HG03354 (cell line): ENCODE measurements at regions not wholly inside any gene's neighbourhood (a gene's known extent, or its start where the extent isn't known, plus 50 kb on each side); places are given as distances from the start of the nearest gene placed in this dataset.
"Not testable (repeated sequence)": the region's sequence is repeated elsewhere in the genome, so short reads cannot be mapped to it uniquely, and the experiment has no call there.

Experiments
- ATAC-seq: cut with Tn5 transposase; IDR thresholded peaks from one replicate; pipeline ENCODE4 v1.9.1; 2021; ENCODE audit warnings: mild to moderate bottlenecking; ENCODE audit not compliant: unreplicated experiment, poor library complexity, severe bottlenecking

DNA sequence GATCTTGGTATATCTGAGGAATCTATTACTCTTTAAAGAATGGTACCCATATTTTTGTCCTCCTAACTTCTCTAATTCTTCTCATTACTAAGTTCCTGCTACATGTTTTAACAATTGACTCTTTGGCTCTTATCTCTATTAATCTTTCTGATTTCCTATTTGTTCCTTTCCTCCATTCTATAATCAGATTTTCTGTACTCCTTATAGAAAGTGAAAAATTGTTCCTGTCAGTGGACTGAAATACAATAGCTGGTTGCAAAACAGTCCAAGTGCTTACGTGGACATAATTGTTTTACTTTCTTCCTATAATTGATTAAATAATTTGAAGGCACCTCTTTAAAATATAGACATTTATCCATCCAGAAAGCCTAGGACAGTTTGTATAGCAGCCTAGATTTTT lies 86.7 kb upstream of the PTHLH start:
- ATAC-seq = no peak

GRCh38 chr12:28059668-28060067 lies 87.1 kb upstream of the PTHLH start:
- no peak for ATAC-seq

DNA sequence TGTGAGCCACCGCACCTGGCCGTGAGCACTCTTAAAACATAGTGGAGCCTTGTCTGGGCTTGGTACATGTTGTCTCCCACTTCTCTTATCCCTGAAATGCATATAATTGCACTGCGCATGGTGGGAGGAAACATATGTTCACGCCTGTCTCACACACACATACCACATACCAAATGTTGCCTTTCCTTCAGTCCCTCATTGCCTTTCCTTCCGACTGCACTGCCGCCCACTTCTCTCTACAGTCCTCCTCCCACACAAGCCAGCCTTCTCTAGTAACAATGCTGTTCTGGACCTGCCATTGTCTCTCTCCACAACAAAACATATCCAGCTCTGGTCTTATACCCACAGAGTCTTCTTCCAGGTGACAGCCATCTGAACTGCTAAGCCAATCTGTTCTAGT lies 88.3 kb upstream of the PTHLH start:
- ATAC-seq = no peak

DNA sequence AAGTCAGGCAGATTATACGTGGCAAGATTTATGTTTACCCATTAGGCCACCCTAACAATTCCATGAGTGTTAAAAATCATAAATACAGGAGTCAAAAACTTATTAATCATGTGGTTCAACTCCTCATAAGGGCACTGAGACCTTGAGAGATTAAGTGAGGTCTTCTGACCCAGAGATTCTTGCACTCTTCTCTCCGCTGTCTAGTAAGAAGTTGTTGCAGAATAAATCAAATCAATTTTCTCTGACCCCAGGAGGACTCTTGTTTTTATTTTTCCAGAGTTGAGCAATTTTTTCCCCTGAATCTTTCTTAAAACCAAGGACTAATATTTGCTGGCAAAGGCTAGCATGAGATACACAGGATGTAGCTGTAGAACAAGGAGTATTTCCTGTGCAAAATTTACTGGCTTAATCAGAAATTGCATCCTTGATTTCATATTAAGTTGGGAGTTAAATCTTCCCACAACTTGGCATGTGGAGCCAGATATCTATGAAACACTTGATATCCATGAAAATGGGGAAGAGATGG lies 90.9 kb upstream of the PTHLH start:
- no peak for ATAC-seq

GRCh38 chr12:28065374-28065773 lies 92.8 kb upstream of the PTHLH start:
- no peak for ATAC-seq

- ATAC-seq = no peak
These were observed 93.5 kb upstream of the PTHLH start for GRCh38 chr12:28065889-28066630.

GRCh38 chr12:28066879-28067278 lies 94.3 kb upstream of the PTHLH start:
- ATAC-seq = no peak

DNA sequence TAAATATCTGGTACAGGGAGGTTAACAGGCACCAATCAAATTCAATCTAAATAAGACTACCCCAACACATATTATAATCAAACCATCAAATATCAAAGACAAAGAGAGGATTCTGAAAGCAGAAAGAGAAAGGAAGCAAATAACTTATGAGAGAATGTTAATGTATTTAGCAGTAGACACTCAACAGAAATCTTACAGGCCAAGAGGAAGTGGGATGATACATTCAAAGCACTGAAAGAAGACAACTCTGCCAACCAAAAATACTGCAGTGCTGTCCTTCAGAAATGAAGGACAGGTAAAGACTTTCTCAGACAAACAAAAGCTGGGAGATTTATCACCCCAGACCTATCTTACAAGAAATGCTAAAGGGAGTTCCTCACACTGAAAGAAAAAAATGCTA lies 95.9 kb upstream of the PTHLH start:
- no peak for ATAC-seq

GRCh38 chr12:28079539-28079938 lies 107.0 kb upstream of the PTHLH start:
- no peak for ATAC-seq

- no peak for ATAC-seq
These were observed 108.2 kb upstream of the CCDC91 start for GRCh38 chr12:28082096-28082495.

DNA sequence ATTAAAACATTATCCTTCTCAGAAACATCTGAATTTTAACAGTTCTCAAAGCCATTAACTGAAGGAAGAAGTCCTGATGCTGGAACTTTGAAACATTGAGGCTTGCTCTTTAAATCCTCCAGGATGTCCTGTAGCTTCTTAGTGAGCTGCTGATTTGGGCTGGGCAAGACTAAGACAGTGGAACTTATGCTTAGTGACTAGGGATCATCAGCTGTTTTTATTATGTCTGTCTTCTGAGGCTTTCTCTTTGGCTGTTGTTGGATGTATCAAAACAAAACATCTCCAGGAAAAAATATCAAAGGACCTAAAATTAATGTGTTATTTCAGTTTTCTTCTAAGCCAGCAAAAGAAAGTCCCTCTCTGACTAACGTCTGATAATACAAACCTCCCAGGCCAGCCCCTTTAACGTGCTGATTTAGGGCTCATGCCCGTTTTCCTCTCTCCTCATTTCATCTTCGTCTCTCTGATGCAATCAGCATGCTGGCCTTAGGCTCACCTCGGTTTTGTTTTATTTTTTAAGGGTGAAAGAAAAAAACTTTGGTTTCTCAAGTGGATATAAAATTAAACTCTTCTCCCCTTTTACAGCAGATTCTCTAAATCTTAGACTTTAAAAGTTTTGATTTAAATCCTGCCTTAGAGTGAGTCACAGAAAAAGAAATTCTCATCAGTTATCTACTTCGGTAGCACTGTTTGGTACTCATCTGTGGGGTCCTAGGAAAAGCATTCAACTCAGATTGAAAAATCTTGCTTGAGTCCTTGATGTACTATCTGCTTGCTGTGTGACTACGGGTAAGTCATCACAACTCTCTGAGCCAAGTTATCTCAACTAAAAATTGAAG lies 106.2 kb upstream of the CCDC91 start:
- no peak for ATAC-seq

DNA sequence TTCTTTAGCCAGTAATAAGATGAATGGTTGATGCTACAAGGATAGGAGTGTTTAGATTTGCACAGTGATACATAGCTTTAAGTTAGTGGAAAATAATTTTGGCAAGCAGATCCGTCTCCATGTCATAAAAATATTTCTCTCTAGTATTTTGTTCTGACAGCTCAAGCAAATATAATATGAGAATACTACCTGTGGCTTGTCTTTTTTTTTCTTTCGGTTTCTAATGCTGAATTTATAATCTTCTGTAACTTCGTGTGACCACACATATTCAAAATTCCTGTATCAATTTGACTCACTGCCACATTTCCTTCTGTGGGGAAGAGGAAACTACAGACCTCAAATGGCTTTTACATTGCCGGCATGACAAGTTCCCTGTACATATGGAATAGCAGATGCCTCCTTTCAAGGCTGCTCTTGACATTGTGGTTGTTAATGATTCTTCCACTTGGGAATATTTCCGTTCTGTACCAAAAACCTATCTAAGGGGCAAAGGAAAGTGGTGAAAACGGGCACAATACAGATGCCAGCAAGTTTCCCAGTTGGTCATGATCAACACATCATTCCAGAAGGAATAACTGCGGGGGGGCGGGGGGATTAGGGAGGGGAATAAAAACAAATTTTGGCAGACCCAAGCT lies 103.6 kb upstream of the CCDC91 start:
- peak; percentile 61 for ATAC-seq

GRCh38 chr12:28088566-28089272 lies 101.5 kb upstream of the CCDC91 start:
- ATAC-seq = no peak

GRCh38 chr12:28089338-28089737 lies 100.9 kb upstream of the CCDC91 start:
- ATAC-seq = no peak

- ATAC-seq = no peak
These were observed 99.4 kb upstream of the CCDC91 start for GRCh38 chr12:28090835-28091234.

GRCh38 chr12:28092396-28092795 lies 97.9 kb upstream of the CCDC91 start:
- no peak for ATAC-seq

- no peak for ATAC-seq
These were observed 93.6 kb upstream of the CCDC91 start for GRCh38 chr12:28096649-28097048.

GRCh38 chr12:28097221-28097620 lies 93.0 kb upstream of the CCDC91 start:
- no peak for ATAC-seq

- ATAC-seq = not testable (repeated sequence)
These were observed 91.0 kb upstream of the CCDC91 start for GRCh38 chr12:28099245-28099644.

GRCh38 chr12:28099871-28100270 lies 90.4 kb upstream of the CCDC91 start:
- no peak for ATAC-seq
